GM12891 (cell line): ENCODE measurements at regions not wholly inside any gene's neighbourhood (a gene's known extent, or its start where the extent isn't known, plus 50 kb on each side); places are given as distances from the start of the nearest gene placed in this dataset.

Experiments used
- POLR2A ChIP-seq: IDR thresholded peaks from 2 replicates; pipeline ENCODE4 v1.6.1; 2011; ENCODE audit warnings: low read depth, low read length, control low read depth
- POLR2AphosphoS5 ChIP-seq: IDR thresholded peaks from 2 replicates; pipeline ENCODE4 v1.6.1; 2011; ENCODE audit warnings: low read depth, low read length, control low read depth
- POU2F2 ChIP-seq: IDR thresholded peaks from 2 replicates; pipeline ENCODE4 v1.6.1; 2011; ENCODE audit warnings: low read depth, mild to moderate bottlenecking, control low read depth, low read length, moderate library complexity

- no peak for TF ChIP-seq POLR2A
- no peak for TF ChIP-seq POLR2AphosphoS5
- no peak for TF ChIP-seq POU2F2
These were observed 1846.4 kb upstream of the PIK3C3 start for GRCh38 chr18:40108596-40108995.
